OCI-LY3 (cell line): ENCODE measurements at regions not wholly inside any gene's neighbourhood (a gene's known extent, or its start where the extent isn't known, plus 50 kb on each side); places are given as distances from the start of the nearest gene placed in this dataset.

Experiments used
- EZH2phosphoT487 ChIP-seq: fragments of 200-600 bp; shearing (Covaris generic); IDR thresholded peaks from 2 replicates; pipeline ENCODE4 v1.6.1; 2018; ENCODE audit warnings: antibody characterized with exemption, mixed run types, low read depth
- TF ChIP-seq, protein P1 (sequence below): fragments of 200-600, 300-600 bp; sonication (generic); IDR thresholded peaks from 2 replicates; pipeline ENCODE4 v1.5.1; 2014; ENCODE audit warnings: antibody characterized with exemption, low read length, low read depth

DNA sequence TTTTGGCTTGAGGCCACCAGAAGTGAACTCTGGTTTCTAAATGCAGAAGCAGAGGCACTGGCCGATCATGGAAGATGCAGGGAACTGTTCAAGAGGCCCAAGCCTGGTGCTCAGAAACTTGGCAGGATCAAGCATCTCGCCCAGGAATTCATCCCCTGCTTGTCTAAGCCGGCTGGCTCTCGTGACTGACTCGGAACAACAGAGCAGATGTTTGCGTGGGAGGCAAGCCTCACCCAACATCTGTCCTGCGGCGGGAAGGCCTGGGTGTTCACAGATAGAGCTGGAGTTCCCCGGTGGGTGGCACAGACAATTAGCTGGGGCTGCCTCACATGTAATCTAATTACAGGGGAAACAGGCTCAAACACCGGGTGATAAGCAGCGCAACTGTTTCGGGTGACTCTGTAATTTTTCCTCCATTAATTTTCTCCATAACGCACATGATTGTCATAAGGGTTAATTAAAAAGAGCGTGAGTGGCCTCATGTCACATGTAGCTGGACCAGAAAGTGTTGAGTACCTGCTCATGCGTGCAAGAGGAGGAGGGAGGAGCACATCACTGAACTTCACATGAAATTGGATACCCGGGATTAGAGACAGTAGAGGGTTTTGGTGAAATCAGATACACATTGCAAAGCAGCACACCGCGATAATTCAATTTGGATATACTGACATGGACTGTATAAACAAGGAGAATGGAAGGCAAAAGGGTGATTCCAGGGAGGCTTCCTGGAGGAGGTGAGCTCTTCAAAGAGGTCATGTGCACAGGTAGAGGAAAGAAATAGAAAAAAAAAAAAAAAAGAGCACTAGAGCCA lies 180.0 kb downstream of the ETS2 start:
- no peak for TF ChIP-seq EZH2phosphoT487
- TF ChIP-seq, protein P1, sequence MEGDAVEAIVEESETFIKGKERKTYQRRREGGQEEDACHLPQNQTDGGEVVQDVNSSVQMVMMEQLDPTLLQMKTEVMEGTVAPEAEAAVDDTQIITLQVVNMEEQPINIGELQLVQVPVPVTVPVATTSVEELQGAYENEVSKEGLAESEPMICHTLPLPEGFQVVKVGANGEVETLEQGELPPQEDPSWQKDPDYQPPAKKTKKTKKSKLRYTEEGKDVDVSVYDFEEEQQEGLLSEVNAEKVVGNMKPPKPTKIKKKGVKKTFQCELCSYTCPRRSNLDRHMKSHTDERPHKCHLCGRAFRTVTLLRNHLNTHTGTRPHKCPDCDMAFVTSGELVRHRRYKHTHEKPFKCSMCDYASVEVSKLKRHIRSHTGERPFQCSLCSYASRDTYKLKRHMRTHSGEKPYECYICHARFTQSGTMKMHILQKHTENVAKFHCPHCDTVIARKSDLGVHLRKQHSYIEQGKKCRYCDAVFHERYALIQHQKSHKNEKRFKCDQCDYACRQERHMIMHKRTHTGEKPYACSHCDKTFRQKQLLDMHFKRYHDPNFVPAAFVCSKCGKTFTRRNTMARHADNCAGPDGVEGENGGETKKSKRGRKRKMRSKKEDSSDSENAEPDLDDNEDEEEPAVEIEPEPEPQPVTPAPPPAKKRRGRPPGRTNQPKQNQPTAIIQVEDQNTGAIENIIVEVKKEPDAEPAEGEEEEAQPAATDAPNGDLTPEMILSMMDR: no peak
